Liver (tissue), 8 donors: ENCODE measurements at regions not wholly inside any gene's neighbourhood (a gene's known extent, or its start where the extent isn't known, plus 50 kb on each side); places are given as distances from the start of the nearest gene placed in this dataset.

ENCODE experiments used
- DNase-seq: peaks from one replicate; pipeline ENCODE4 v3.0.0-alpha.2; 2017; ENCODE audit warnings: low spot score
- H3K27ac ChIP-seq, 2 donors: one replicate each; pipeline ENCODE4 v1.7.0; 2013; ENCODE audit warnings: inconsistent platforms in 2 of 2, low read length in 2 of 2, control low read depth in 1 of 2, low read depth in 1 of 2, mild to moderate bottlenecking in 1 of 2
- H3K27me3 ChIP-seq, 4 donors: one replicate each; pipeline versions ENCODE4 v1.6.1 to v1.7.0; 2013; ENCODE audit warnings: low read length in 3 of 4, inconsistent platforms in 1 of 4, mild to moderate bottlenecking in 1 of 4, moderate library complexity in 1 of 4; ENCODE audit not compliant: control insufficient read depth in 4 of 4, insufficient read depth in 4 of 4
- H3K36me3 ChIP-seq, 4 donors: one replicate each; pipeline versions ENCODE4 v1.6.1 to v1.7.0; 2013; ENCODE audit warnings: low read length in 3 of 4, mild to moderate bottlenecking in 3 of 4, low read depth in 1 of 4, moderate library complexity in 1 of 4; ENCODE audit not compliant: control insufficient read depth in 4 of 4, insufficient read depth in 3 of 4
- H3K4me1 ChIP-seq, 4 donors: one replicate each; pipeline versions ENCODE4 v1.6.1 to v1.7.0; 2013; ENCODE audit warnings: low read length in 3 of 4, mild to moderate bottlenecking in 3 of 4, moderate library complexity in 1 of 4; ENCODE audit not compliant: control insufficient read depth in 4 of 4, insufficient read depth in 4 of 4
- H3K4me3 ChIP-seq, 3 donors: one replicate each; pipeline versions ENCODE4 v1.6.1 to v1.7.0; 2013; ENCODE audit warnings: low read length in 3 of 3, control low read depth in 1 of 3, low read depth in 1 of 3, mild to moderate bottlenecking in 1 of 3
- H3K9ac ChIP-seq, 2 donors: one replicate each; pipeline ENCODE4 v1.7.0; 2013; ENCODE audit warnings: low read length in 2 of 2, mild to moderate bottlenecking in 2 of 2, moderate library complexity in 2 of 2, control low read depth in 1 of 2, low read depth in 1 of 2
- H3K9me3 ChIP-seq, 4 donors: one replicate each; pipeline versions ENCODE4 v1.6.1 to v1.7.0; 2013; ENCODE audit warnings: low read length in 3 of 4; ENCODE audit not compliant: control insufficient read depth in 4 of 4
- EGR1 ChIP-seq, 2 donors: IDR thresholded peaks; 2 replicates each; pipeline ENCODE4 v1.6.1; 2016 to 2018; ENCODE audit warnings: antibody characterized with exemption in 2 of 2, low read depth in 2 of 2
- FOXA1 ChIP-seq: IDR thresholded peaks from 2 replicates; pipeline ENCODE4 v1.6.1; 2016; ENCODE audit warnings: antibody characterized with exemption
- FOXA2 ChIP-seq: IDR thresholded peaks from 2 replicates; pipeline ENCODE4 v1.6.1; 2016; ENCODE audit warnings: antibody characterized with exemption
- GABPA ChIP-seq, 2 donors: IDR thresholded peaks in 1 of 2; conservative IDR thresholded peaks in 1 of 2; 2 replicates each; pipeline ENCODE4 v1.6.1; 2016; ENCODE audit warnings: antibody characterized with exemption in 2 of 2, mild to moderate bottlenecking in 1 of 2, moderate library complexity in 1 of 2
- HNF4A ChIP-seq, 2 donors: conservative IDR thresholded peaks; 2 replicates each; pipeline ENCODE4 v1.6.1; 2016; ENCODE audit warnings: antibody characterized with exemption in 2 of 2, mild to moderate bottlenecking in 2 of 2
- HNF4G ChIP-seq: IDR thresholded peaks from 2 replicates; pipeline ENCODE4 v1.6.1; 2016; ENCODE audit warnings: antibody characterized with exemption
- JUND ChIP-seq, 2 donors: IDR thresholded peaks; 2 replicates each; pipeline ENCODE4 v1.6.1; 2016; ENCODE audit warnings: antibody characterized with exemption in 2 of 2
- NR2F2 ChIP-seq: IDR thresholded peaks from 2 replicates; pipeline ENCODE4 v1.6.1; 2016; ENCODE audit warnings: antibody characterized with exemption
- RXRA ChIP-seq, 2 donors: IDR thresholded peaks; 2 replicates each; pipeline ENCODE4 v1.6.1; 2017 to 2018; ENCODE audit warnings: antibody characterized with exemption in 2 of 2, mild to moderate bottlenecking in 1 of 2
- TAF1 ChIP-seq: conservative IDR thresholded peaks from 2 replicates; pipeline ENCODE4 v1.6.1; 2016; ENCODE audit warnings: antibody characterized with exemption, mild to moderate bottlenecking
- WGBS: extraction: QIAGEN DNeasy Blood & Tissue Kit; methylation state at CpG from one replicate; pipeline ENCODE4 v1.1.7; 2013; 5-methylcytosine and 5-hydroxymethylcytosine counted together
- TF ChIP-seq, protein P1 (sequence below): IDR thresholded peaks from 2 replicates; pipeline ENCODE4 v1.6.1; 2016; ENCODE audit warnings: antibody characterized with exemption
- TF ChIP-seq, protein P2 (sequence below): IDR thresholded peaks from 2 replicates; pipeline ENCODE4 v1.6.1; 2016; ENCODE audit warnings: antibody characterized with exemption
- TF ChIP-seq, protein P3 (sequence below): fragments of 150-350 bp; IDR thresholded peaks from 2 replicates; pipeline ENCODE4 v1.5.1; 2017; ENCODE audit warnings: improper control_type of control experiment, low read depth, low read length; ENCODE audit not compliant: missing input control
- TF ChIP-seq, protein P4 (sequence below): IDR thresholded peaks from 2 replicates; pipeline ENCODE4 v1.6.1; 2016; ENCODE audit warnings: antibody characterized with exemption
- donor health status: healthy.
- donor health status: healthy.
- donor health status: healthy.
- donor health status: healthy.
- donor health status: healthy.

DNA sequence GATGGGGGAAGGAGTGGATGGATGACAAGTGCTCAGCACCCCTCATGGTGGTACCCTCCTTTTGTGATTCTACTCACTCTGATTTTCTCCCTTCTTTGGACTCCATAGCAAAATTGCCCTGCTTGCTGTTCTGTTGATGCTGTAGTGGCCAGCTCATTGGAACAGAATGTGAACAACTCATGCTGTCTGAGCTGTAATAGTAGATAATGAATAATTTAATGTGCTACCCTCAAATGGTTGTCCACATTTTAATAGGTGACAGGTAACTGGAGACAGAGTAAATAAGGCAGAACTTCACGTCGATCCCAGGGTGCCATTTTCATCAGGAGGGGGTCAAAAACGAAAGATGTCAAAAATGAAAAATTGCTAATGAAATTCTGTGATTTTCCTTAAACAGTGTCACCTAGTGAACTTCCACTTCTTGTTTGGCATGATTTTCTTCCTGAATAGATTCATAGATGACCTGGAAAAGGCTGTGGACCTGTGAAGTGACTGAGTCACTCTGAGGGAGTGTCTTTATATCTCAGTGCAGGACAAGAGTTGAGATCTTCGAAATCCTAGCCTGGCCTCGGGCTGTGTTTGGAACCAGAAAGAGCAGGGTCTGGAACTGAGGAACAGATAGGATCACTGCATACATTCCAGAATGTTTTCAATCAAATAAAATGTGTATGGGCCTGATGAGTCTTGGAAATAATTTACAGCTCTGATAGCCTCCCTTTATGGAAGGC lies 270.2 kb downstream of the PSAT1 start:
- no peaks in the 10 kb centered on the region for H3K36me3 ChIP-seq
- H3K4me1 ChIP-seq = no peaks in the 10 kb centered on the region
- H3K27ac ChIP-seq = no peak overlapping the region
- 88% methylated on average over 5 of the region's 5 CpGs for WGBS
- TF ChIP-seq, protein P1, sequence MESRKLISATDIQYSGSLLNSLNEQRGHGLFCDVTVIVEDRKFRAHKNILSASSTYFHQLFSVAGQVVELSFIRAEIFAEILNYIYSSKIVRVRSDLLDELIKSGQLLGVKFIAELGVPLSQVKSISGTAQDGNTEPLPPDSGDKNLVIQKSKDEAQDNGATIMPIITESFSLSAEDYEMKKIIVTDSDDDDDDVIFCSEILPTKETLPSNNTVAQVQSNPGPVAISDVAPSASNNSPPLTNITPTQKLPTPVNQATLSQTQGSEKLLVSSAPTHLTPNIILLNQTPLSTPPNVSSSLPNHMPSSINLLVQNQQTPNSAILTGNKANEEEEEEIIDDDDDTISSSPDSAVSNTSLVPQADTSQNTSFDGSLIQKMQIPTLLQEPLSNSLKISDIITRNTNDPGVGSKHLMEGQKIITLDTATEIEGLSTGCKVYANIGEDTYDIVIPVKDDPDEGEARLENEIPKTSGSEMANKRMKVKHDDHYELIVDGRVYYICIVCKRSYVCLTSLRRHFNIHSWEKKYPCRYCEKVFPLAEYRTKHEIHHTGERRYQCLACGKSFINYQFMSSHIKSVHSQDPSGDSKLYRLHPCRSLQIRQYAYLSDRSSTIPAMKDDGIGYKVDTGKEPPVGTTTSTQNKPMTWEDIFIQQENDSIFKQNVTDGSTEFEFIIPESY = no peak
- TF ChIP-seq JUND (IDR thresholded peaks at IDR 0.05) = no peak
- no peak for TF ChIP-seq HNF4G
- TF ChIP-seq TAF1 = no peak
- no peaks in the 10 kb centered on the region for H3K9me3 ChIP-seq
- no peaks in the 10 kb centered on the region for H3K27me3 ChIP-seq
- DNase-seq = no peak
- no peak overlapping the region for H3K9ac ChIP-seq
- H3K4me3 ChIP-seq = no peak overlapping the region

DNA sequence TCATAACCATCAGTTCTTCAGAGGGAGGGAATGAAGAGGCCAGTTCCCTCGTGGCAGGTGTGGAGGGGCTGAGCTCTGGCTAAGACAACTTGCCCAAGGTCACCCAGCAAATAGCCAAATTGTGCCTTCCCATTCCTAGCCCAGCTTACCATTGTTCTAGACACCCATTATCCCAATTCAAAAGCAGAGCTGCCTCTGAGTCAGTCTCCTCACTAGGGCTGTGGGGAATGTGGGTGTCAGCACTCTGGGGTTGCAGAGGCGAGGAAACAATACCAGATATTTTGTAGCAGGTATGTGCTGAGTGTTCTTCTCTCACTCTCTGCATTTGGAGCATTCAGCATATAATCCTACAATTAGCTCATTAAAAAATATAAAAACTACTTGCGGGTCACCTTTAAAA lies 270.8 kb downstream of the PSAT1 start:
- Histone ChIP-seq H3K9me3 (no peaks in the 10 kb centered on the region), H3K36me3 (no peaks in the 10 kb centered on the region), H3K27ac (no peak overlapping the region), H3K9ac (no peak overlapping the region), H3K4me3 (no peak overlapping the region), H3K4me1 (no peaks in the 10 kb centered on the region), H3K27me3 (no peaks in the 10 kb centered on the region)
- TF ChIP-seq HNF4G = no peak
- TF ChIP-seq TAF1 = no peak
- TF ChIP-seq, protein P2, sequence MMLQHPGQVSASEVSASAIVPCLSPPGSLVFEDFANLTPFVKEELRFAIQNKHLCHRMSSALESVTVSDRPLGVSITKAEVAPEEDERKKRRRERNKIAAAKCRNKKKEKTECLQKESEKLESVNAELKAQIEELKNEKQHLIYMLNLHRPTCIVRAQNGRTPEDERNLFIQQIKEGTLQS = no peak
- TF ChIP-seq FOXA1 = no peak
- TF ChIP-seq RXRA (IDR thresholded peaks at IDR 0.05) = no peak
- TF ChIP-seq EGR1 (IDR thresholded peaks at IDR 0.05; ENCODE audit: low read depth in 2 of 2) = no peak
- no peak for TF ChIP-seq JUND (IDR thresholded peaks at IDR 0.05)
- TF ChIP-seq NR2F2 = no peak
- TF ChIP-seq GABPA (IDR thresholded peaks at IDR 0.05 in 1 of 2, conservative IDR thresholded peaks at IDR 0.05 in 1 of 2) = no peak
- DNase-seq = no peak
- 85% methylated on average over 3 of the region's 3 CpGs for WGBS

DNA sequence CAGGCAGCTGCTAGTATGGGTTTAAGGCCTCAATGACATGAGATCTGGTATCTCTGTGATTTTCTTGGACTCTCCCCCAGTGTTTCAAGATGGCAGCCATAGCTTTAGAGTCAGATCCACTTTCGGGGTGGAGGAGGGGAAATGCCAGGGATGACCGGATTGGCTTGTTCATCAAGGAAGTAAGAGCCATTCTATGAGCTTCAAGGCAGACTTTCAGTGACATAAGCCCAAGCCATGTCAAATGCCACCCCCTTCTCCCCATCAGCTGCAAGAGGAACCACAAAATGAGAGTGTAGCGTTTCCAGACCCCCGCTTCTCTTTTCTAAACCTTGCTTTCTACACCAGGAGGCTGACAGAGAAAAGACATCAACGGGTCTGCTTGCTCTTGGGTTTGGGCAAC lies 271.8 kb downstream of the PSAT1 start:
- H3K4me1 ChIP-seq = no peaks in the 10 kb centered on the region
- WGBS = 87% methylated on average over 5 of the region's 5 CpGs
- no peak overlapping the region for H3K4me3 ChIP-seq
- no peaks in the 10 kb centered on the region for H3K36me3 ChIP-seq
- H3K9me3 ChIP-seq = no peaks in the 10 kb centered on the region
- no peaks in the 10 kb centered on the region for H3K27me3 ChIP-seq
- DNase-seq = no peak
- no peak overlapping the region for H3K9ac ChIP-seq
- TF ChIP-seq HNF4G (no peak), FOXA1 (no peak), FOXA2 (no peak), EGR1 (IDR thresholded peaks at IDR 0.05; ENCODE audit: low read depth in 2 of 2) (no peak), HNF4A (conservative IDR thresholded peaks at IDR 0.05) (no peak)
- TF ChIP-seq, protein P3, sequence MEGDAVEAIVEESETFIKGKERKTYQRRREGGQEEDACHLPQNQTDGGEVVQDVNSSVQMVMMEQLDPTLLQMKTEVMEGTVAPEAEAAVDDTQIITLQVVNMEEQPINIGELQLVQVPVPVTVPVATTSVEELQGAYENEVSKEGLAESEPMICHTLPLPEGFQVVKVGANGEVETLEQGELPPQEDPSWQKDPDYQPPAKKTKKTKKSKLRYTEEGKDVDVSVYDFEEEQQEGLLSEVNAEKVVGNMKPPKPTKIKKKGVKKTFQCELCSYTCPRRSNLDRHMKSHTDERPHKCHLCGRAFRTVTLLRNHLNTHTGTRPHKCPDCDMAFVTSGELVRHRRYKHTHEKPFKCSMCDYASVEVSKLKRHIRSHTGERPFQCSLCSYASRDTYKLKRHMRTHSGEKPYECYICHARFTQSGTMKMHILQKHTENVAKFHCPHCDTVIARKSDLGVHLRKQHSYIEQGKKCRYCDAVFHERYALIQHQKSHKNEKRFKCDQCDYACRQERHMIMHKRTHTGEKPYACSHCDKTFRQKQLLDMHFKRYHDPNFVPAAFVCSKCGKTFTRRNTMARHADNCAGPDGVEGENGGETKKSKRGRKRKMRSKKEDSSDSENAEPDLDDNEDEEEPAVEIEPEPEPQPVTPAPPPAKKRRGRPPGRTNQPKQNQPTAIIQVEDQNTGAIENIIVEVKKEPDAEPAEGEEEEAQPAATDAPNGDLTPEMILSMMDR = no peak
- TF ChIP-seq, protein P1 = no peak
- TF ChIP-seq, protein P4, sequence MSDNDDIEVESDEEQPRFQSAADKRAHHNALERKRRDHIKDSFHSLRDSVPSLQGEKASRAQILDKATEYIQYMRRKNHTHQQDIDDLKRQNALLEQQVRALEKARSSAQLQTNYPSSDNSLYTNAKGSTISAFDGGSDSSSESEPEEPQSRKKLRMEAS = no peak
- no peak overlapping the region for H3K27ac ChIP-seq
